ENCODE measurements at regions not wholly inside any gene's neighbourhood (a gene's known extent, or its start where the extent isn't known, plus 50 kb on each side); places are given as distances from the start of the nearest gene placed in this dataset.

DNA sequence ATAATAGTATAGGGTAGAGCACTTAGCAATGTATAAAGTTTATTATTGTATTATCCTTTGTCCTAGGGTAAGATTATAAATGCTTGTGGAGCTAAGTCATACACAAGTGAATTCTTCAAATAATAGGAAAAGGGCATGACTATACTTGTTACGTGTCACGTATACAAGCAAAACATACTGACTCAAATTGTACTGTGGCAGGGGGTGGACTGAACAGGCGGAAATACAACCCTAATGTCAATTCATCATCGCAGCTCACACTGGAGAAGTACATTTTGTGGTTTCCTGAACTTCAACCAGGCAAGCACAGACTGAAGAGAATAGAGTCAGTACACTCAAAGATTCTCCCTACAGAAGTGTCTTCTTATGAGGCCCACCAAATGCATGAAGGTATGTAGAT lies 201.0 kb downstream of the MBD2 start:
- TF ChIP-seq, protein P1, sequence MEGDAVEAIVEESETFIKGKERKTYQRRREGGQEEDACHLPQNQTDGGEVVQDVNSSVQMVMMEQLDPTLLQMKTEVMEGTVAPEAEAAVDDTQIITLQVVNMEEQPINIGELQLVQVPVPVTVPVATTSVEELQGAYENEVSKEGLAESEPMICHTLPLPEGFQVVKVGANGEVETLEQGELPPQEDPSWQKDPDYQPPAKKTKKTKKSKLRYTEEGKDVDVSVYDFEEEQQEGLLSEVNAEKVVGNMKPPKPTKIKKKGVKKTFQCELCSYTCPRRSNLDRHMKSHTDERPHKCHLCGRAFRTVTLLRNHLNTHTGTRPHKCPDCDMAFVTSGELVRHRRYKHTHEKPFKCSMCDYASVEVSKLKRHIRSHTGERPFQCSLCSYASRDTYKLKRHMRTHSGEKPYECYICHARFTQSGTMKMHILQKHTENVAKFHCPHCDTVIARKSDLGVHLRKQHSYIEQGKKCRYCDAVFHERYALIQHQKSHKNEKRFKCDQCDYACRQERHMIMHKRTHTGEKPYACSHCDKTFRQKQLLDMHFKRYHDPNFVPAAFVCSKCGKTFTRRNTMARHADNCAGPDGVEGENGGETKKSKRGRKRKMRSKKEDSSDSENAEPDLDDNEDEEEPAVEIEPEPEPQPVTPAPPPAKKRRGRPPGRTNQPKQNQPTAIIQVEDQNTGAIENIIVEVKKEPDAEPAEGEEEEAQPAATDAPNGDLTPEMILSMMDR (IDR thresholded peaks at IDR 0.05): no peak
- TF ChIP-seq POLR2A (IDR thresholded peaks at IDR 0.05): no peak
